Glomerular visceral epithelial cell (primary cell): ENCODE measurements at regions not wholly inside any gene's neighbourhood (a gene's known extent, or its start where the extent isn't known, plus 50 kb on each side); places are given as distances from the start of the nearest gene placed in this dataset.

Experiments
- DNase-seq: peaks from one replicate; pipeline ENCODE4 v3.0.0-alpha.2; 2016; ENCODE audit errors: extremely low spot score

- DNase-seq: no peak
These were observed 612.8 kb upstream of the PSMD7 start for GRCh38 chr16:73683804-73684203.

- DNase-seq: no peak
These were observed 624.2 kb upstream of the ZFHX3 start for GRCh38 chr16:73672135-73672534.

GRCh38 chr16:73670836-73671820 is 623.2 kb upstream of the ZFHX3 start:
- DNase-seq: no peak

- DNase-seq: no peak
These were observed 621.8 kb upstream of the ZFHX3 start for GRCh38 chr16:73669535-73670274.

- DNase-seq: no peak
These were observed 615.8 kb upstream of the ZFHX3 start for GRCh38 chr16:73663720-73664119.

- no peak for DNase-seq
These were observed 588.3 kb upstream of the ZFHX3 start for GRCh38 chr16:73636196-73636595.

- no peak for DNase-seq
These were observed 581.1 kb upstream of the ZFHX3 start for GRCh38 chr16:73629011-73629410.

GRCh38 chr16:73617738-73618137 is 569.8 kb upstream of the ZFHX3 start:
- no peak for DNase-seq

- DNase-seq: no peak
These were observed 568.8 kb upstream of the ZFHX3 start for GRCh38 chr16:73616770-73617169.

- no peak for DNase-seq
These were observed 568.3 kb upstream of the ZFHX3 start for GRCh38 chr16:73616166-73616753.

- no peak for DNase-seq
These were observed 567.4 kb upstream of the ZFHX3 start for GRCh38 chr16:73615071-73615940.

- DNase-seq: no peak
These were observed 566.2 kb upstream of the ZFHX3 start for GRCh38 chr16:73614131-73614530.

GRCh38 chr16:73610605-73611156 is 562.8 kb upstream of the ZFHX3 start:
- no peak for DNase-seq

- no peak for DNase-seq
These were observed 562.2 kb upstream of the ZFHX3 start for GRCh38 chr16:73610160-73610559.

- no peak for DNase-seq
These were observed 561.0 kb upstream of the ZFHX3 start for GRCh38 chr16:73608911-73609310.

GRCh38 chr16:73605309-73605708 is 557.4 kb upstream of the ZFHX3 start:
- DNase-seq: no peak

GRCh38 chr16:73601911-73602310 is 554.0 kb upstream of the ZFHX3 start:
- DNase-seq: no peak

- DNase-seq: no peak
These were observed 551.9 kb upstream of the ZFHX3 start for GRCh38 chr16:73599870-73600269.

GRCh38 chr16:73599351-73599750 is 551.4 kb upstream of the ZFHX3 start:
- no peak for DNase-seq

GRCh38 chr16:73584157-73584556 is 536.2 kb upstream of the ZFHX3 start:
- no peak for DNase-seq

- DNase-seq: no peak
These were observed 524.4 kb upstream of the ZFHX3 start for GRCh38 chr16:73572135-73572828.
